HG02870 (cell line): ENCODE measurements at regions not wholly inside any gene's neighbourhood (a gene's known extent, or its start where the extent isn't known, plus 50 kb on each side); places are given as distances from the start of the nearest gene placed in this dataset.

Source experiments
- ATAC-seq: cut with Tn5 transposase; IDR thresholded peaks from one replicate; pipeline ENCODE4 v1.9.1; 2021; ENCODE audit warnings: mild to moderate bottlenecking, moderate library complexity; ENCODE audit not compliant: unreplicated experiment

DNA sequence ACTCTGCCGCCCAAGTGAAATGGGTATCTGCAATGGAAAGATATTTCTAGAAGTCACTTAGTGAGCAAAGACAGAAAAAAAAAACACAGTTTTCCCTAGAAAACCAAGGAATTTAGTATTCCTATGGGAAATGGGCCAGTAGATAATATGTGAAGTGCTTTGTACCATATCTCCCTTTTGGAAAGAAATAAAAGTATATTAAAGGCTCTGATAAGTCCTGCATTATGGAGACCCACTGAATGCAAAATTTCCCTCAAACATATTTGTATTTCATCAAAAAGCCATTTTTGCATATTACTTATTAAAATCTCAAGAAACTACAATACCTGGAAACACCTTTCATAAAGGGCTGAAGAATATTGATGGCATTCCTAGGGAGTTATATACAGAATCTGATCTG is 51.6 kb upstream of the DYNLRB2 start:
- ATAC-seq = no peak

DNA sequence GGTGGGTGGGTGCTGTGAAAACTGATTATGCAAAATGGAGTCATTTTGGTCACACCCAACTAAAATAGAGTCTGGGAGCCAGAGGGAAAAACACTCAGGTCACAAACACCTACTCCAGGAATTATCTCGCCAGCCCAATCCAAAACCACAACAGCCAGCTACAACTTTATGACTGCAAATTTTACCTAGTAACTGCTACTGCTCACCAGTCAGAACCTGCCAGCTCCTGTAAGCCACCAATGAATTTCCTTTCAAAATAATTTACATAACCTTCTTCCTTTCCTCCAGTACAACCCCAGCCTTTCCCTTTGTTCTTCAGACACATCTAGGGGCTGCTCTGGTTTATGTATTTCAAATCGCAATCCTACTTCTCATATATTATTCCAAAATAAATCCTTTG is 52.6 kb upstream of the DYNLRB2 start:
- no peak for ATAC-seq

DNA sequence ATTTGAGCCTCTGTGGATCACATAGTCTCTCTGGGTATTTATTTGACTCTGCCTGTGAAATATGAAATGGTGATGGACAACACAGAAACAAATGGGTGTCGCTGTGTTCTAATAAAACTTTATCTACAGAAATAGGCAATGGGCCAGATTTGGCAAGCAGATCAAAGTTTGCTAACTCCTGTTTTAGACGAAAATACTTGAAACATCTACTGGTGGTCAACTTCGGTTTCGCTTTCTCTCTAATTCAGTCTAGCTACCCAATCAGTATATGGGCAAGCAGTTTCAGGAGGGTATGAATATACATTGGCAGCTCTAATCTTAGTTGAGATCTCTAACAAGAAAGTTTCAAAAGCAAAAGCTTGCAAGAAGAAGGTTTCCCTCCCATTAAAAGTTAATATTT is 60.1 kb upstream of the DYNLRB2 start:
- ATAC-seq = no peak

- ATAC-seq = no peak
Measured at GRCh38 chr16:80477838-80478237, 63.0 kb upstream of the DYNLRB2 start.

DNA sequence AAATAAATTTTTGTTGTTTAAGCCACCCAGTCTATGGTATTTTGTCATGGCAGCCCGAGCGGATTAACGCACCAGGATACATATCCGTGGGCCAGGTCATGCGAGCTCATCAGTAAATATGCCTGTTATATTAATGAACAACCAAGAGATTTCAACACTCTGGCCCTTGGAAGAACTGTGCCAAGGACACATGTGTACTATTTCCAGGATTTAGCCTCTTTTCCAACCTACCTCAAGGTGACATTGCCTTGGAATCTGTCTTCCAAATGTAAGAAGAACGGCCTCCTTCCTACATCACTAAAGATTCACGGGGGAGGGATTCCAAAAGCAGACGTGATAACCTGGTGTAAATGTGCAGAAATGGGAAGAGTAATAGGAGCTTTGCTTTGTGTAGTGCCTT is 72.8 kb upstream of the DYNLRB2 start:
- ATAC-seq = no peak

GRCh38 chr16:80466024-80466987 is 74.5 kb upstream of the DYNLRB2 start:
- ATAC-seq = peak; percentile 76

DNA sequence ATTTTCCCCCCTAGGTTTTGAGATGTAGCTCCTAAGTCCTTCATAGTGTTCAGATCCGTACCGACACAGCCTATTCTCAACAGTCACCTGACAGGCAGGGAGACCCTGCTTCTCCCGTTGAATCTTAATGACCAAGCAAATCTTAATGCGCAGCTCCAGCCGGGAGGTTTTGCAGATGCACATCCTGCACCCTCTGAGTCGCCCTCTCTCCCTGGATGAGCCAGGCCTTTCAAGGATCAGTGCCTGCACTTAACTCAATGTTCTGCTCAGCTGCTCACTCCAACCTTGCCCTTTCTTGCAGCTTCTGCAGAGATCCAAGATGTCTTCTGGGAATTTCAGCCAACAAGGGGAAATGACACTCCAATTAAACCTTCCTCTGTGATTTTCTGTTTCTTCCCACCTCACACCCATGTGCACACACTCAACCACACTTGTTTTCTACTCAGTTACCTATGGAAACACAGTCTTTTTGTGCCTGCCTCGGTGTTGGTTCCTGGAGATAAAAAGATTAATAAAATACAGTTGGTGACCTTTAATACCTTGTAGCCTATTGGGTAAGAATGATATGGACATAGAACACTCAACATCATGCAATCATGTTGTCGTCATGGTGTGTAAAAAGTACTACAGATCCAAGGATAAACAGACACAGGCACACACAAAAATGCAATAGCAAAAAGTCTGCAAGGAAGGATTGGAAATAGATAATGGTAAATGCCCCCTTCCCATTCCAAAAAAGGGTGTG is 76.9 kb upstream of the DYNLRB2 start:
- no peak for ATAC-seq

GRCh38 chr16:80463326-80463725 is 77.5 kb upstream of the DYNLRB2 start:
- ATAC-seq = no peak

DNA sequence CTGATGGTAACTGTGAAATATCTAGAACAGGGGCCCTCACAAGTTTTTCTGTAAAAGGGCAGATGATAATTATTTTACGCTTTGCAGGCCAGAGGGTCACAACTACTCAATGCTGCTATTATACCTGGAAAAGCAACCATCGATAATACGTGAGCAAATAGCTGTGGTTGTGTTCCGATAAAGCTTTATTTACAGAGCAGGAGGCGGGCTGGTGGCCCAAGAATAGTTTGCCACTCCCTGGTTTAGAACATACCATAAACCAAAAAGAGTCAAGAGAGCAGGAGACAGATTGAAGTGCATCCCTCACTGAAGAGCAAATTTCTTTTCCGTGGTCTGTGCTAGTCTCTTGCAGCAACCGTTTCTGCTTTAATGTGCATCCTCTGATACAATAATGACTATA is 77.9 kb upstream of the DYNLRB2 start:
- ATAC-seq = no peak

DNA sequence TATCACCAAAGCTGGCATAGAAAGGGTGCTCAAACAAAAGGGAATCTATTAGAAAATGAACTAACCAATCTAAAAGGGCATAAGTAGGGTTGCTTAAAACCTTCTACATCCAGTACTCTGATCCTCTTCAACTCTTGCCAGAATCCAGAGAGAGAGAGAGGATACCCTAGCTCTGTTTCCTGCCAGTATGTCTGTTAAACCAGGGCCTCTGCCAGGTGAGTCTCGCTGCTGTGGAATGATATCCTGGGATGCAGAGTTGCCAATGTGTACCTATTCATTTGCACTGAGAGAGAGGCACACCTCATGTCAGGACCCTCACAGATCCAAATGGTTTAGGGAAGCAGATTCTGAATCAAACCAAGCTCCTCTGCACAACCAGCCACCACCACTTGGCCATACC is 79.8 kb upstream of the DYNLRB2 start:
- no peak for ATAC-seq

DNA sequence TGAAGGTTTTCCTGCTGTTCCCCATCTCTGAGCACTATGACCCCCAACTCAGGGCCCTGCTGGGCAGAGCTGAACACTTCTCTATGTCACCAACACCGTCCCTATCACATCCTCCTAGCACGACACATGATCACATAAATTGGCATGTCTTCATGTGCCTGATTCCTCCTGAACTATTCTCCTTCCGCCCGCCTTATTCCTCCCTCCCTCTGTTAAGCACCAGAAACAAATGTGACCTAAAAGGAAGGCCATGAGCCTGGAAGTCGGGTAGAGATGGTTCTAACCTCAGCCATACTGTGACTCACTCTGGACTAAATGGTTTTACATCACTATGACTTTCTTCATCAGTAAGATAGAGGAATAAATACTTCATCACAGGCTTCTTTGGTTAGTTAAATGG is 80.8 kb upstream of the DYNLRB2 start:
- no peak for ATAC-seq

GRCh38 chr16:80459331-80459777 is 81.4 kb upstream of the DYNLRB2 start:
- no peak for ATAC-seq

DNA sequence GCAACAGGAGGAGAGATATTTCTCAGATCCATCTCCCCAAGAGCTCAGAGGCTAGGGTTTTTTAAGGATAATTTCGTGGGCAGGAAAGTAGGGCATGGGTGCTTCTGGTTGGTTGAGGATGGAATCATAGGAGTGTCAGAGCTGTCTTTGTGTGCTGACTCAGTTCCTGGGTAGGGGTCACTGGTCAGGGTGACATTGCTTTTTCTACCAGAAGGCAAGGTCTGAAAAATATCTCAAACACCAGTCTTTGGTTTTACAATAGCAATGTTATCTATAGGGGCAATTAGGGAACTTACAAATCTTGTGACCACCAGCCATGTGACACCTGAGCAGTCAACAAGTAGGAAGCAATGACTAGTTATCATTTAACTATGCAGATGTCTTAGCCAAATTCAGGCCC is 82.9 kb upstream of the DYNLRB2 start:
- no peak for ATAC-seq

- no peak for ATAC-seq
Measured at GRCh38 chr16:80454802-80455201, 86.0 kb upstream of the DYNLRB2 start.

DNA sequence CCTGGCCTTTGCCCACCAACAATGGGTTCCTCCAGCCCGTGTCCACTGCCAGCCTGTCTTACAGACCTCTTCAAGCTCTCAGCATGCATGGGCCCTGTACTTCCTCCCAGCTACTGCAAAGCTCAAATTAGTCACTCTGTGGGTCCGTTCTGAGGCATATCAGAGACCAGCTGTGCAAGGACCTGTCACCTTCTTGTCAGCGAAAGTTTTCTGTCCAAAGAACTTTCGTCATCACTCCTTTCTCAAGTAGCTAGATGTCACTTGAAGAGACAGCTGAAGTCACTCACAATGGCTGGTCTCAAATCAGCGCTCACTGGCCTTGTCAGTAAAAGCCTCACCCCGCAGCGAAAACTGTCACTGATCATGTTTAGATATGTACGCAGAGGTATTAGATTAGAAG is 91.4 kb upstream of the DYNLRB2 start:
- ATAC-seq = no peak

GRCh38 chr16:80447241-80447640 is 93.6 kb upstream of the DYNLRB2 start:
- no peak for ATAC-seq

- no peak for ATAC-seq
Measured at GRCh38 chr16:80442779-80443178, 98.0 kb upstream of the DYNLRB2 start.

DNA sequence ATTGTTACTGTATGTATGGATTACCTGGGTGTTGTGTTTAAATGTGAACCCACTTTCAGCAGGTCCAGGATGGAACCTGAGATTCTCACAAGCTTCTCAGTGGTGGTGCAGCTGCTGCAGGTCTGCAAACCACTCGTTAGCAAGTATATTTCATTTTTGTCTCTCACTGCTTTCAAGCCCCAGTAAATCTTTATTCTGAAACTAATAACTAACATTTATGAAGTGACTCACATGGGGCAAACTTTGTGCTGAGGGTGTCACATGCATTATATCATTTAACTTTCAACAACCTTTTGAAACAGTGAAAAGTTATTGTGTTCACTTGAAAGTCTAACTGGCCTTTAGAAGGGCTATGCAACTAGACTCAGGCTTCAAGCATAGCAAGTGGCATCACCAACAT is 98.9 kb upstream of the DYNLRB2 start:
- no peak for ATAC-seq

DNA sequence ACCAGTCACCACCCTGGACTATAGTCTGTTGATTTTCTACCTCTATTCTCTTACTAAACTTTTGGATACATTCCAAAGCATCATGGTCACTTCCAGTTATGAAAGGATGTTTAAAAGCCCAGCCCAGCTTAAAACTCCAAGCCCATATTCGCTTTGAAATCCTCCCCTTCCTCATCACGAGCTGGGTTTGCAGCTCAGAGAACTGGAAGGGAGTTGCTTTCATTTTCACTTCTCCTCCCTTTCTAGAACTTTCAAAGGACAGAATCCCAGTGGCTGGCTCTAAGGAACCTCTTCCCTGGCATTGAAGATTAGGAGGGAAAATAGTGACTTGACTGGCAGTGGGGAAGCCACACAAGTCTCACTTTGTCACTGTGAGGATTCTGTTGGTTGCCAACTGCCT is 100.1 kb upstream of the DYNLRB2 start:
- no peak for ATAC-seq

DNA sequence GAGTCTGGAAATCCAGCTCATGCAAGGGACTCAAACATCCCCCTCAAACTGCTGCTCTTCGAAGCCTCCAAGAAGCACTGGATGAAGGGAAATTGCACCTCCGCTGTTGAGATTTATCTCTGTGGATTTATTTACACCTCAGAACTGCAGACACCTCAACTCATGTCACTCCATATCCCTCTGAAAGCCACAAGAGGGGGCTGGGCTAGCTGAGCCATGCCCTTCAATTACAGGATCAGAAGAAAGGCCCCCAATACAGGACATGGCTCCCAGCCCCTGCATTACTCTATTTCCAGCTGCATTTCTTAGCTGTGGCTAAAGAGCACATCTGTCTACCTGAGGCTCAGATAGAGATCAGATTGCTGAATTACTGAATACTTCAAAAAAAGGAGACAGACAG is 103.1 kb upstream of the DYNLRB2 start:
- ATAC-seq = no peak

- no peak for ATAC-seq
Measured at GRCh38 chr16:80436510-80436909, 104.3 kb upstream of the DYNLRB2 start.

DNA sequence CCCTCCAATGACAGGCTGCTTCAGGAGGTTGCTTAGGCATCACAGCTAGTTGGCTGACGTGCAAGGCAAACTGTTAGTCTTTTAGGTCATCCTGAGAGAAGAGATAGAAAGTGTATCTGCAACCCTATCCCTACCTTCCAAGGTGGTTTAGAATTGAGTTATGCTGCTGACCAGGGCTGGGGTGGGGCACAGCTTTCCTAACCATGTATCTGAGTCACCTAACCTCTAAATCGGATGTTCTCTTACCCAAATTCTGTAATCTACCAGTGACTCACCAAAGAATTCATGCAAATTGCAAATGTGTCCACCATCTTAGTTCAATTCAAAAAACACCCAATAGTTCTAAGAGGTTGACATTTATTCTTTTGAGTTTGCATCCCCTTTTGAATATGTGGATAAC is 107.2 kb upstream of the DYNLRB2 start:
- ATAC-seq = no peak
